ENCODE measurements at regions not wholly inside any gene's neighbourhood (a gene's known extent, or its start where the extent isn't known, plus 50 kb on each side); places are given as distances from the start of the nearest gene placed in this dataset.

DNA sequence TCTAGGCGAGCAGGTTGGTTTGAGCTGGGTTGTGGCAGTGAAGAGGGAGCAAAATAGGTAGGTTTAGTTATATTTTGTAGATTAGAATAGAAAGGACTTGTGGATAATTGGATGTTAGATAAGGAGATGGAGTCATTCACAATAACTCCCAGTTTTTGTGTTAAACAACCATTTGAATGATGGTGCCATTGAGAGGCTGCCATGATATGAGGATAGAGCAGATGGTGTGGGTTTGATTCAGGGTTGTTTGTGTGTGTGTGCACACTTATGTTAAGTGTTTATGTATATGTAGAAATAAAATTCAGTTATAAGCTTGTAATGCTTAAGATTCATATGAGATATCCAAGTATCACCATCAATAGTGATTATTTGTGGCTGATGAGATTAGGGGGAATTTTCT lies 166.6 kb downstream of the NXPE2 start (continued):
- TF ChIP-seq CTCF (IDR thresholded peaks at IDR 0.05; ENCODE audit: low read depth, low read length, missing input control): no peak
- no peak for TF ChIP-seq HNF4G (IDR thresholded peaks at IDR 0.05)
- no peak for TF ChIP-seq RXRA (IDR thresholded peaks at IDR 0.05)
- TF ChIP-seq GABPA (IDR thresholded peaks at IDR 0.05 in 1 of 2, conservative IDR thresholded peaks at IDR 0.05 in 1 of 2): no peak

DNA sequence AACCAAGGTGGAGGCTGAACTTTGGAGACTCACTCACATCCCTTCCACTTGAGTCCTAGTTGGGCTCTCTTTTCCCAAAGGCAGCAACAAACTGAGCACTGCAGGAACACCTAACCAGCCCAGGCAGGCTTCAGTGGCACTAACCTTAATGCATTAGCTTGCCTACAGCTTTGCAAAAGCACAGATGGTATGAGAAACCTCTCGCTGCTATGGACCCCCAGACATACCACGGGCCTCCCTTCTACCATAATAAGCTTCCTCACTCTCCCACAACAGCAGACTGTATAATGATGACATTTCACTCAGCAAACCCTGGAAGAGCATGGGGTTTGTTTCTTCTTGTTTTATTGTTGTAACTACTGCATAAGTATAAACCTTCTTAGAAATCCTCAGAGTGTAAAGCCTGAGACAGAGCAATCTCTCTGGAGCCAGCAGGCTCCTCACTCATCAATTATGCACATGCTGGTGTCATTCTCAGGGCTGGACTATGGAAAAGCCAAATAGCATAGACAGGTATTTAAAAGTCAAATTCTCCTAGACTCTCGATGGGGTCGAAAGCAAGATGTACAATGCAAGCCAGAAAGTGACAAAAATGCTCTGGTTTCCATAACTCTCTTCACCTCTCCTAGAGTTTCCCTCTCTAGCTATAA lies 167.6 kb downstream of the NXPE2 start:
- Histone ChIP-seq H3K36me3 (ENCODE audit: control insufficient read depth in 4 of 4, insufficient read depth in 3 of 4, low read depth in 1 of 4, low read length in 3 of 4) (no peaks in the 10 kb centered on the region), H3K27ac (ENCODE audit: low read depth in 1 of 2, low read length in 2 of 2) (no peak overlapping the region), H3K9me3 (ENCODE audit: control insufficient read depth in 4 of 4, low read length in 3 of 4) (peaks cover 0 to 2% (median 0%) of the 10 kb centered on the region in 4 donors), H3K9ac (ENCODE audit: low read depth in 1 of 2, low read length in 2 of 2) (no peak overlapping the region), H3K4me1 (ENCODE audit: control insufficient read depth in 4 of 4, insufficient read depth in 4 of 4, low read length in 3 of 4) (no peaks in the 10 kb centered on the region), H3K4me3 (ENCODE audit: low read depth in 1 of 3, low read length in 3 of 3) (no peak overlapping the region), H3K27me3 (ENCODE audit: control insufficient read depth in 4 of 4, insufficient read depth in 4 of 4, low read length in 3 of 4) (peaks cover 0 to 7% (median 1%) of the 10 kb centered on the region in 4 donors)
- TF ChIP-seq RAD21 (IDR thresholded peaks at IDR 0.05) (no peak), HNF4G (IDR thresholded peaks at IDR 0.05) (no peak), SP1 (IDR thresholded peaks at IDR 0.05) (no peak), JUND (IDR thresholded peaks at IDR 0.05) (no peak), FOXA1 (IDR thresholded peaks at IDR 0.05) (no peak), RXRA (IDR thresholded peaks at IDR 0.05) (no peak), REST (IDR thresholded peaks at IDR 0.05) (no peak), ZBTB33 (IDR thresholded peaks at IDR 0.05) (no peak), TAF1 (conservative IDR thresholded peaks at IDR 0.05) (no peak), GABPA (IDR thresholded peaks at IDR 0.05 in 1 of 2, conservative IDR thresholded peaks at IDR 0.05 in 1 of 2) (no peak), YY1 (IDR thresholded peaks at IDR 0.05) (no peak), CTCF (IDR thresholded peaks at IDR 0.05; ENCODE audit: low read depth, low read length, missing input control) (no peak), FOXA2 (IDR thresholded peaks at IDR 0.05) (no peak)
- WGBS: 84% methylated on average over 4 of the region's 4 CpGs
- DNase-seq (ENCODE audit: low spot score): no peak
